ENCODE measurements at regions not wholly inside any gene's neighbourhood (a gene's known extent, or its start where the extent isn't known, plus 50 kb on each side); places are given as distances from the start of the nearest gene placed in this dataset.

GRCh38 chr3:27590437-27591298, 106.5 kb upstream of the SLC4A7 start:
- H3K27me3 Mint-ChIP-seq (ENCODE audit: insufficient read depth) = no peaks in the 10 kb centered on the region
- TF ChIP-seq CTCF (IDR thresholded peaks at IDR 0.05) = no peak
- peak overlapping the region; percentile 67 for H3K4me3 Mint-ChIP-seq
- H3K4me1 Mint-ChIP-seq (ENCODE audit: low read depth) = peaks cover 44% of the 10 kb centered on the region
- H3K36me3 Mint-ChIP-seq (ENCODE audit: low read depth) = no peaks in the 10 kb centered on the region
- peak overlapping the region; percentile 86 for H3K27ac Mint-ChIP-seq
- no peaks in the 10 kb centered on the region for H3K9me3 Mint-ChIP-seq
- peak; percentile 32 for DNase-seq

- Mint-ChIP-seq H3K4me3 (peak overlapping the region; percentile 67), H3K27ac (peak overlapping the region; percentile 86), H3K27me3 (ENCODE audit: insufficient read depth) (no peaks in the 10 kb centered on the region), H3K9me3 (no peaks in the 10 kb centered on the region), H3K36me3 (ENCODE audit: low read depth) (no peaks in the 10 kb centered on the region), H3K4me1 (ENCODE audit: low read depth) (peaks cover 39% of the 10 kb centered on the region)
- no peak for TF ChIP-seq CTCF (IDR thresholded peaks at IDR 0.05)
- DNase-seq = peak; percentile 53
Observed at GRCh38 chr3:27589795-27590194, 105.6 kb upstream of the SLC4A7 start.

DNA sequence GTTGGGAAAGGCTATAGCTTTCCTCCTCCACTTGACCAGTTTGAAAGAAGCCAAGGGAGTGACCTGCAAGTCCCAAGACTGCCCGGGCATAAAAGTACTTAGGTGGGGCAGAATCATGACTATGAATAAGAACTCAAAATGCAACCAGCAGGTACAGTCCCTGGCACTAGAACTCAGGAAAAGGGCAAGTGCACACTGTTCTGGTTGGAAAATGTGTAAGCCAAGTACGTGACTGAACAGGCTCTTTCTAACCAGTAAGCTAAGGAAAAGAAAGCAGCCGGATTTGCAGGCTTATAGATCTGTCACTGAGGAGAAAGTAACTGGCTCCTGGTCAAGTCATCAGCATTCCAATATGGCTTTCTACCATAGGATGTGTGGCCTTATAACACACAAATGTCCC, 101.2 kb upstream of the SLC4A7 start:
- Mint-ChIP-seq H3K9me3 (no peaks in the 10 kb centered on the region), H3K4me1 (ENCODE audit: low read depth) (peaks cover 13% of the 10 kb centered on the region), H3K36me3 (ENCODE audit: low read depth) (no peaks in the 10 kb centered on the region), H3K27me3 (ENCODE audit: insufficient read depth) (no peaks in the 10 kb centered on the region), H3K27ac (no peak overlapping the region), H3K4me3 (no peak overlapping the region)
- DNase-seq = no peak
- TF ChIP-seq CTCF (IDR thresholded peaks at IDR 0.05) = no peak

GRCh38 chr3:27584874-27585273, 100.7 kb upstream of the SLC4A7 start:
- Mint-ChIP-seq H3K27me3 (ENCODE audit: insufficient read depth) (no peaks in the 10 kb centered on the region), H3K9me3 (no peaks in the 10 kb centered on the region), H3K27ac (no peak overlapping the region), H3K4me1 (ENCODE audit: low read depth) (peaks cover 7% of the 10 kb centered on the region), H3K4me3 (no peak overlapping the region), H3K36me3 (ENCODE audit: low read depth) (no peaks in the 10 kb centered on the region)
- no peak for TF ChIP-seq CTCF (IDR thresholded peaks at IDR 0.05)
- DNase-seq = no peak

GRCh38 chr3:27581852-27582251, 97.7 kb upstream of the SLC4A7 start:
- TF ChIP-seq CTCF (IDR thresholded peaks at IDR 0.05) = no peak
- peaks cover 11% of the 10 kb centered on the region for H3K4me1 Mint-ChIP-seq (ENCODE audit: low read depth)
- DNase-seq = no peak
- H3K36me3 Mint-ChIP-seq (ENCODE audit: low read depth) = no peaks in the 10 kb centered on the region
- H3K27ac Mint-ChIP-seq = no peak overlapping the region
- H3K27me3 Mint-ChIP-seq (ENCODE audit: insufficient read depth) = no peaks in the 10 kb centered on the region
- H3K4me3 Mint-ChIP-seq = no peak overlapping the region
- no peaks in the 10 kb centered on the region for H3K9me3 Mint-ChIP-seq

All from HFFc6 (cell line).